ENCODE measurements at regions not wholly inside any gene's neighbourhood (a gene's known extent, or its start where the extent isn't known, plus 50 kb on each side); places are given as distances from the start of the nearest gene placed in this dataset.

GRCh38 chr13:50670272-50670671, 173.2 kb downstream of the DLEU7 start:
- DNase-seq (ENCODE audit: low read depth) = no peak
- no peak for TF ChIP-seq CTCF (IDR thresholded peaks at IDR 0.05; ENCODE audit: low read length, missing control alignments)
- H3K4me3 ChIP-seq (replicated peaks; ENCODE audit: low read depth, low read length) = no peak overlapping the region

- no peak overlapping the region for H3K4me3 ChIP-seq (replicated peaks; ENCODE audit: low read depth, low read length)
- no peak for DNase-seq (ENCODE audit: low read depth)
- TF ChIP-seq CTCF (IDR thresholded peaks at IDR 0.05; ENCODE audit: low read length, missing control alignments) = no peak
Observed at GRCh38 chr13:50670847-50671496, 172.5 kb downstream of the DLEU7 start.

GRCh38 chr13:50671497-50671850, 172.0 kb downstream of the DLEU7 start:
- no peak for TF ChIP-seq CTCF (IDR thresholded peaks at IDR 0.05; ENCODE audit: low read length, missing control alignments)
- no peak overlapping the region for H3K4me3 ChIP-seq (replicated peaks; ENCODE audit: low read depth, low read length)
- DNase-seq (ENCODE audit: low read depth) = no peak

DNA sequence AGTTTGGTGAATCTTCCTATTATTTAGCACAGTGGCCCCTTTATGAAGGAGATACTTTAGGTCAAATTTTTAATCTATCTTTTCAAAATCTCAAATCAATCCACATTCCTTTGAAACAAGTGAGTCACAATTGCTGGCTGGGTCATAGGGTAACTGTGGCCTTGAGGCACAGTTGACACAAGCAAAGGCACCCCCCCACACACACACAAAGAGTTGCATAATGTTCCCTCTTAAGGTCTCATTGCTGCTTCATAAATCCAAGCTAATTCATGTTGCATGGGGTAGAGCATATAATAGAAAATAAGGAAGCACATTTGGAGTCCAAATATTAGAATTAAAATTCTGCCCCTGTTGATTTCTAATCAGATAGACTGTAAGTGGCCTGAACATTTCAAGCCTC, 171.5 kb downstream of the DLEU7 start:
- DNase-seq (ENCODE audit: low read depth) = no peak
- no peak for TF ChIP-seq CTCF (IDR thresholded peaks at IDR 0.05; ENCODE audit: low read length, missing control alignments)
- H3K4me3 ChIP-seq (replicated peaks; ENCODE audit: low read depth, low read length) = no peak overlapping the region

DNA sequence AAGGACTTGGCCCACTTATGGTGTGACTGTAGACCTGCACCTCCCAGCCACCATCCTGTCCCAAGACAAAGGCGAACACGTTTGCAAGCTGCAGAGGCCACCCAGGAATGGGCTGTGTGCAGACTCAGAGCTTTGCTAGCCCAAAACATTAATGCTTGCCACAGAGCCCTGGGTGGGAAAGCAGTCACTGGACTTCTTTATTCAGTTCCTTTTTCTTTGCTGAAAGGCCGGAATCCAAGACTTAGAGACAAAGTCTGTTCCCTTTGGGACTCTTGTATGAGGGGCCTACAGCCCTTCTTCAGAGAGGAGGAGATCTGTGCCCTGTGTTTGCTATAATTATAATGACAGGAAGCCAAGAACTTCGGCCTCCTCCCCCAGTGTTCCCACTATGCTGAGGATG, 167.8 kb downstream of the DLEU7 start:
- TF ChIP-seq CTCF (IDR thresholded peaks at IDR 0.05; ENCODE audit: low read length, missing control alignments) = no peak
- no peak for DNase-seq (ENCODE audit: low read depth)
- H3K4me3 ChIP-seq (replicated peaks; ENCODE audit: low read depth, low read length) = no peak overlapping the region

GRCh38 chr13:50676602-50677001, 166.9 kb downstream of the DLEU7 start:
- TF ChIP-seq CTCF (IDR thresholded peaks at IDR 0.05; ENCODE audit: low read length, missing control alignments) = no peak
- no peak overlapping the region for H3K4me3 ChIP-seq (replicated peaks; ENCODE audit: low read depth, low read length)
- peak; percentile 52 for DNase-seq (ENCODE audit: low read depth)

DNA sequence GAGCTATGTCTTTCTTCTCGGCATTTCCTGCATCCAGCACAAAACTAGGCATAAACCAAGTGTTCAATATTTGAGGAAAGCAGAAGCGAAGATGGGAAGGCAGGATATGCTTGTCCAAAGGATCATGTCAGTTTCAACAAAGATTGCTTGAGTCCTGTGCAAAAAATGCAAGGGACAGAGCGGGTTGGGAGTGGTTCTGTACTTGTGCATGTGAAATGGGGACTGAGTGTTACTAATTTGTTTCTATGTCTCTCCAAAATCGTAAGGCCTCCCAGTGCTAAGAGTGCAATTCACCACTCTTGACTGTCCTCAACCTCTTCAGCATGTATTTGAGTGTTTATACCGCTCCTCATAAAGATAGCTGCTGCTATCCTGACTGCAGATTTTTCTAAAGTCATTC, 166.2 kb downstream of the DLEU7 start:
- no peak for TF ChIP-seq CTCF (IDR thresholded peaks at IDR 0.05; ENCODE audit: low read length, missing control alignments)
- DNase-seq (ENCODE audit: low read depth) = no peak

More for the DNA sequence above, 166.2 kb downstream of the DLEU7 start:
- no peak overlapping the region for H3K4me3 ChIP-seq (replicated peaks; ENCODE audit: low read depth, low read length)

Measured in fibroblast of pulmonary artery (primary cell).